Astrocyte (in vitro differentiated cells and primary cell): ENCODE measurements at regions not wholly inside any gene's neighbourhood (a gene's known extent, or its start where the extent isn't known, plus 50 kb on each side); places are given as distances from the start of the nearest gene placed in this dataset.

ENCODE experiments used
- DNase-seq: peaks from one replicate; pipeline ENCODE4 v3.0.0-alpha.2; 2010; ENCODE audit warnings: low read depth
- FAIRE-seq: peaks from 2 replicates; lab custom pipeline; 2011; peaks lifted over from hg19 to GRCh38; lab: Jason Lieb, UNC
- H2AFZ ChIP-seq: 2 replicates; pipeline ENCODE4 v1.6.0; 2012; ENCODE audit warnings: low read depth, low read length, inconsistent platforms
- H3K27ac ChIP-seq: 2 replicates; pipeline ENCODE4 v1.5.1; 2011; ENCODE audit warnings: low read depth, low read length, inconsistent platforms
- H3K27me3 ChIP-seq: 2 replicates; pipeline ENCODE4 v1.6.0; 2011; ENCODE audit warnings: low read length, inconsistent platforms; ENCODE audit not compliant: insufficient read depth
- H3K36me3 ChIP-seq: 2 replicates; pipeline ENCODE4 v1.5.1; 2011; ENCODE audit warnings: low read length, inconsistent platforms; ENCODE audit not compliant: insufficient read depth
- H3K4me1 ChIP-seq: 2 replicates; pipeline ENCODE4 v1.5.1; 2011; ENCODE audit warnings: low read length, inconsistent platforms; ENCODE audit not compliant: insufficient read depth
- H3K4me2 ChIP-seq: 2 replicates; pipeline ENCODE4 v1.6.0; 2012; ENCODE audit warnings: low read length, inconsistent platforms
- H3K4me3 ChIP-seq: 2 replicates; pipeline ENCODE4 v1.5.1; 2011; ENCODE audit warnings: low read depth, mild to moderate bottlenecking, low read length, inconsistent platforms; ENCODE audit not compliant: insufficient read depth
- H3K79me2 ChIP-seq: 2 replicates; pipeline ENCODE4 v1.6.0; 2012; ENCODE audit warnings: mild to moderate bottlenecking, low read length, inconsistent platforms; ENCODE audit not compliant: insufficient read depth
- H3K9ac ChIP-seq: 2 replicates; pipeline ENCODE4 v1.6.0; 2012; ENCODE audit warnings: mild to moderate bottlenecking, low read length, inconsistent platforms
- H3K9me3 ChIP-seq: 2 replicates; pipeline ENCODE4 v1.5.1; 2012; ENCODE audit warnings: low read depth, mild to moderate bottlenecking, low read length, inconsistent platforms; ENCODE audit not compliant: insufficient read depth
- H4K20me1 ChIP-seq: 2 replicates; pipeline ENCODE4 v1.6.0; 2012; ENCODE audit warnings: low read length, inconsistent platforms; ENCODE audit not compliant: insufficient read depth
- H3K27ac Mint-ChIP-seq: one replicate; pipeline ENCODE4 v1.8.0; 2021; ENCODE audit warnings: mild to moderate bottlenecking, mixed read lengths; ENCODE audit not compliant: unreplicated experiment
- H3K27me3 Mint-ChIP-seq: one replicate; pipeline ENCODE4 v1.8.0; 2021; ENCODE audit warnings: low read depth, mixed read lengths; ENCODE audit not compliant: unreplicated experiment
- H3K36me3 Mint-ChIP-seq: one replicate; pipeline ENCODE4 v1.8.0; 2021; ENCODE audit warnings: low read depth, mixed read lengths; ENCODE audit not compliant: unreplicated experiment
- H3K4me1 Mint-ChIP-seq: one replicate; pipeline ENCODE4 v1.8.0; 2021; ENCODE audit warnings: low read depth, mixed read lengths; ENCODE audit not compliant: unreplicated experiment
- H3K4me3 Mint-ChIP-seq: one replicate; pipeline ENCODE4 v1.8.0; 2021; ENCODE audit warnings: mild to moderate bottlenecking, moderate library complexity, mixed read lengths; ENCODE audit not compliant: unreplicated experiment
- H3K9me3 Mint-ChIP-seq: one replicate; pipeline ENCODE4 v1.8.0; 2021; ENCODE audit warnings: mild to moderate bottlenecking, mixed read lengths; ENCODE audit not compliant: unreplicated experiment
- CTCF ChIP-seq: IDR thresholded peaks from 2 replicates; pipeline ENCODE4 v1.5.1; 2011; ENCODE audit warnings: low read depth, mild to moderate bottlenecking, inconsistent platforms, low read length, moderate library complexity; ENCODE audit not compliant: insufficient read depth
- EZH2 ChIP-seq: IDR thresholded peaks from 2 replicates; pipeline ENCODE4 v1.6.1; 2012; ENCODE audit warnings: mild to moderate bottlenecking, low read length, inconsistent platforms; ENCODE audit not compliant: insufficient read depth

DNA sequence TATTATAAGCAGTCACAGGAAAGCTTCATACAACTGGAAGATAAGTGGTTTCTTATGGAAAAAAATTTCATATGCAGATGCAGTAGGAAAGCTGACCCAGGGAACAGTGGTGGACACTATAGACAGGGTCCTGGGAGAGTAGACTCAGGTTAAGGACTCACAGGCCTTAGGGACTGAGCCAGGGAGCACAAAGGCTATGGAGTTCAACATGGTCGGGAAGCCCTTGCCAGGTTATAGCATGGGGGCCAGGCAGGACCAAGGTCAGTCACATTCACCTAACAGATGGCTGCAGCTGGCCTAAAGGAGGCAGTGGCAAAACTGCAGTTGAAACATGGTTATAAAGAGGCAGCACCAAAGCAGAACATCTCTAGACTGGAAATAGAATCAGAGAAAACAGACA lies 54.9 kb upstream of the UNC5B start:
- Histone ChIP-seq H3K9ac (no peak overlapping the region), H3K36me3 (no peaks in the 10 kb centered on the region), H3K27me3 (peaks cover under 1% of the 10 kb centered on the region), H3K79me2 (no peaks in the 10 kb centered on the region), H2AFZ (no peak overlapping the region), H3K9me3 (no peaks in the 10 kb centered on the region), H3K27ac (no peak overlapping the region), H4K20me1 (no peaks in the 10 kb centered on the region), H3K4me1 (no peaks in the 10 kb centered on the region), H3K4me2 (no peak overlapping the region), H3K4me3 (no peak overlapping the region)
- H3K4me3 Mint-ChIP-seq: no peak overlapping the region
- H3K4me1 Mint-ChIP-seq: no peaks in the 10 kb centered on the region
- DNase-seq (no peak), FAIRE-seq (no peak)
- no peak for TF ChIP-seq EZH2
- no peak for TF ChIP-seq CTCF
- no peaks in the 10 kb centered on the region for H3K9me3 Mint-ChIP-seq
- peaks cover 19% of the 10 kb centered on the region for H3K27me3 Mint-ChIP-seq
- no peak overlapping the region for H3K27ac Mint-ChIP-seq
- H3K36me3 Mint-ChIP-seq: no peaks in the 10 kb centered on the region

- peaks cover 12% of the 10 kb centered on the region for H3K27me3 Mint-ChIP-seq
- H3K27me3 ChIP-seq: no peaks in the 10 kb centered on the region
- H4K20me1 ChIP-seq: no peaks in the 10 kb centered on the region
- no peaks in the 10 kb centered on the region for H3K36me3 Mint-ChIP-seq
- no peaks in the 10 kb centered on the region for H3K9me3 Mint-ChIP-seq
- no peaks in the 10 kb centered on the region for H3K36me3 ChIP-seq
- no peak overlapping the region for H3K4me3 ChIP-seq
- no peaks in the 10 kb centered on the region for H3K79me2 ChIP-seq
- H3K9ac ChIP-seq: no peak overlapping the region
- no peaks in the 10 kb centered on the region for H3K4me1 Mint-ChIP-seq
- DNase-seq (no peak), FAIRE-seq (no peak)
- H3K4me2 ChIP-seq: no peak overlapping the region
- no peak overlapping the region for H3K27ac Mint-ChIP-seq
- no peak overlapping the region for H3K27ac ChIP-seq
- no peak for TF ChIP-seq CTCF
- no peak for TF ChIP-seq EZH2
- no peak overlapping the region for H3K4me3 Mint-ChIP-seq
- no peaks in the 10 kb centered on the region for H3K4me1 ChIP-seq
- no peak overlapping the region for H2AFZ ChIP-seq
- no peaks in the 10 kb centered on the region for H3K9me3 ChIP-seq
Measured at GRCh38 chr10:71158251-71158650, 54.1 kb upstream of the UNC5B start.

- H3K9ac ChIP-seq: no peak overlapping the region
- peaks cover 6% of the 10 kb centered on the region for H3K27me3 Mint-ChIP-seq
- no peaks in the 10 kb centered on the region for H3K36me3 ChIP-seq
- H3K9me3 ChIP-seq: no peaks in the 10 kb centered on the region
- H3K36me3 Mint-ChIP-seq: no peaks in the 10 kb centered on the region
- H3K27me3 ChIP-seq: peaks cover 3% of the 10 kb centered on the region
- no peaks in the 10 kb centered on the region for H3K4me1 ChIP-seq
- H3K9me3 Mint-ChIP-seq: no peaks in the 10 kb centered on the region
- no peak overlapping the region for H3K4me3 Mint-ChIP-seq
- no peaks in the 10 kb centered on the region for H3K4me1 Mint-ChIP-seq
- no peak for FAIRE-seq
- no peak overlapping the region for H3K27ac ChIP-seq
- H4K20me1 ChIP-seq: no peaks in the 10 kb centered on the region
- TF ChIP-seq CTCF (no peak), EZH2 (no peak)
- no peak overlapping the region for H3K4me3 ChIP-seq
- no peaks in the 10 kb centered on the region for H3K79me2 ChIP-seq
- no peak overlapping the region for H3K4me2 ChIP-seq
- DNase-seq: no peak
- no peak overlapping the region for H2AFZ ChIP-seq
- H3K27ac Mint-ChIP-seq: no peak overlapping the region
Measured at GRCh38 chr10:71158902-71159301, 53.5 kb upstream of the UNC5B start.
